Embryonic facial prominence (tissue), 1 donor: ENCODE measurements at regions not wholly inside any gene's neighbourhood (a gene's known extent, or its start where the extent isn't known, plus 50 kb on each side); places are given as distances from the start of the nearest gene placed in this dataset.
"Not testable (repeated sequence)": the region's sequence is repeated elsewhere in the genome, so short reads cannot be mapped to it uniquely, and the experiment has no call there.

Source experiments
- DNase-seq: peaks from one replicate; pipeline ENCODE4 v3.0.0-alpha.2; 2016; ENCODE audit errors: extremely low spot score

- no peak for DNase-seq
These were observed 1651.5 kb downstream of the EFNA5 start for GRCh38 chr5:106019261-106019660.

- DNase-seq = no peak
These were observed 1653.4 kb downstream of the EFNA5 start for GRCh38 chr5:106017243-106017857.

- no peak for DNase-seq
These were observed 1656.5 kb downstream of the EFNA5 start for GRCh38 chr5:106014262-106014661.

GRCh38 chr5:106006242-106006641 lies 1664.5 kb downstream of the EFNA5 start:
- no peak for DNase-seq

GRCh38 chr5:105998991-105999390 lies 1671.7 kb downstream of the EFNA5 start:
- DNase-seq = not testable (repeated sequence)

- no peak for DNase-seq
These were observed 1677.7 kb downstream of the EFNA5 start for GRCh38 chr5:105993027-105993426.

GRCh38 chr5:105982526-105982925 lies 1688.2 kb downstream of the EFNA5 start:
- no peak for DNase-seq

- DNase-seq = no peak
These were observed 1692.7 kb downstream of the EFNA5 start for GRCh38 chr5:105978011-105978410.

- DNase-seq = no peak
These were observed 1693.6 kb downstream of the EFNA5 start for GRCh38 chr5:105977163-105977562.

- no peak for DNase-seq
These were observed 1699.8 kb downstream of the EFNA5 start for GRCh38 chr5:105970919-105971318.

- no peak for DNase-seq
These were observed 1701.8 kb downstream of the EFNA5 start for GRCh38 chr5:105968981-105969380.

- DNase-seq = no peak
These were observed 1707.0 kb downstream of the EFNA5 start for GRCh38 chr5:105963696-105964255.

- DNase-seq = no peak
These were observed 1709.2 kb downstream of the EFNA5 start for GRCh38 chr5:105961572-105961971.

- no peak for DNase-seq
These were observed 1714.1 kb downstream of the EFNA5 start for GRCh38 chr5:105956456-105957196.

GRCh38 chr5:105954341-105954740 lies 1716.4 kb downstream of the EFNA5 start:
- no peak for DNase-seq

GRCh38 chr5:105953616-105954015 lies 1717.1 kb downstream of the EFNA5 start:
- DNase-seq = no peak

GRCh38 chr5:105952875-105953274 lies 1717.9 kb downstream of the EFNA5 start:
- no peak for DNase-seq

GRCh38 chr5:105947461-105947860 lies 1723.3 kb downstream of the EFNA5 start:
- DNase-seq = no peak

- no peak for DNase-seq
These were observed 1725.3 kb downstream of the EFNA5 start for GRCh38 chr5:105945203-105945972.

- DNase-seq = no peak
These were observed 1730.6 kb downstream of the EFNA5 start for GRCh38 chr5:105940181-105940580.

- no peak for DNase-seq
These were observed 1736.6 kb downstream of the EFNA5 start for GRCh38 chr5:105934171-105934570.

GRCh38 chr5:105931881-105932421 lies 1738.8 kb downstream of the EFNA5 start:
- peak; percentile 26 for DNase-seq
